Endodermal cell (in vitro differentiated cells): ENCODE measurements at regions not wholly inside any gene's neighbourhood (a gene's known extent, or its start where the extent isn't known, plus 50 kb on each side); places are given as distances from the start of the nearest gene placed in this dataset.

ENCODE experiments used
- DNase-seq: peaks from one replicate; pipeline ENCODE4 v3.0.0-alpha.2; 2017
- H3K27ac ChIP-seq: 2 replicates; pipeline ENCODE4 v1.5.1; 2013; ENCODE audit warnings: mild to moderate bottlenecking, low read depth, low read length, moderate library complexity
- H3K27me3 ChIP-seq: 2 replicates; pipeline ENCODE4 v1.6.1; 2013; ENCODE audit warnings: mild to moderate bottlenecking, low read length, moderate library complexity; ENCODE audit not compliant: insufficient read depth, control insufficient read depth, poor library complexity, severe bottlenecking
- H3K36me3 ChIP-seq: 2 replicates; pipeline ENCODE4 v1.7.0; 2013; ENCODE audit warnings: mild to moderate bottlenecking, low read length, moderate library complexity; ENCODE audit not compliant: control insufficient read depth, insufficient read depth
- H3K4me1 ChIP-seq: one replicate; pipeline ENCODE4 v1.7.0; 2013; ENCODE audit warnings: low read length; ENCODE audit not compliant: control insufficient read depth, insufficient read depth
- H3K4me3 ChIP-seq: 2 replicates; pipeline ENCODE4 v1.5.1; 2013; ENCODE audit warnings: mild to moderate bottlenecking, low read length, moderate library complexity
- H3K9ac ChIP-seq: 2 replicates; pipeline ENCODE4 v1.6.1; 2013; ENCODE audit warnings: mild to moderate bottlenecking, low read length, moderate library complexity; ENCODE audit not compliant: poor library complexity, severe bottlenecking; ENCODE audit errors: extremely low read depth
- H3K9me3 ChIP-seq: 2 replicates; pipeline ENCODE4 v1.6.1; 2013; ENCODE audit warnings: mild to moderate bottlenecking, low read length, moderate library complexity; ENCODE audit not compliant: control insufficient read depth
- H3K27ac Mint-ChIP-seq: 2 replicates; pipeline ENCODE4 v1.8.0; 2020; ENCODE audit warnings: mixed read lengths
- H3K27me3 Mint-ChIP-seq: 2 replicates; pipeline ENCODE4 v1.8.0; 2021; ENCODE audit warnings: mild to moderate bottlenecking, mixed read lengths; ENCODE audit not compliant: insufficient read depth
- H3K36me3 Mint-ChIP-seq: 2 replicates; pipeline ENCODE4 v1.8.0; 2020; ENCODE audit warnings: low read depth, mixed read lengths
- H3K4me1 Mint-ChIP-seq: 2 replicates; pipeline ENCODE4 v1.8.0; 2020; ENCODE audit warnings: mixed read lengths
- H3K4me3 Mint-ChIP-seq: 2 replicates; pipeline ENCODE4 v1.8.0; 2020; ENCODE audit warnings: mild to moderate bottlenecking, moderate library complexity, mixed read lengths
- H3K9me3 Mint-ChIP-seq: 2 replicates; pipeline ENCODE4 v1.8.0; 2020; ENCODE audit warnings: mild to moderate bottlenecking, mixed read lengths
- WGBS, 2 experiments: methylation state at CpG; one replicate each; pipeline versions ENCODE4 v1.1.5 to v1.1.7; 2013; ENCODE audit warnings: missing lambda C conversion rate in 2 of 2, mixed read lengths in 1 of 2; ENCODE audit not compliant: insufficient coverage in 1 of 2, insufficient read length in 1 of 2; 5-methylcytosine and 5-hydroxymethylcytosine counted together
- TF ChIP-seq, protein P1 (sequence below): fragments of 200-600 bp; sonication (generic); conservative IDR thresholded peaks from 2 replicates; pipeline ENCODE4 v1.5.0; 2021; ENCODE audit warnings: antibody characterized with exemption, mild to moderate bottlenecking

DNA sequence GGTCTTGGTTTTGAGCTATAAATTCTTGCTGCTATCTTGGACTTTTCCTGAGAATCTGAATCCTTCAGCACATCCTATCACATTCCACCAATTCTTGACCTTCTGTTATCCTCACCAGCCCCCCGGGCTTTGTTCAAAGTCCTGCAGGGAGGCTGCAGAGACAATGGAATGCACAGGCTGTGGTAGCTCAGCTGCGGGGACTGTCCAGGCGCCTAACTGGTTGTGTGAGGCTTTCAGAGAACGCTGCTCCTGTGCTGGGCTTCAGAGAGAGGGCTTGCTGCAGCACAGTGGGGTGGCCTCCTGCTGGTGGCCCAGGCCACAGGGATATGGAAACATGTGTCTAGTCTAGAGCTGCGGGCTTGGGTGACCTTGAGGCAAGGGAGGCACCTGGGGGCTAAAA is 196.3 kb upstream of the GATB start:
- Mint-ChIP-seq H3K4me1 (peaks cover 19% of the 10 kb centered on the region), H3K4me3 (peak overlapping the region; percentile 1), H3K27ac (peak overlapping the region; percentile 50), H3K9me3 (no peaks in the 10 kb centered on the region), H3K27me3 (peaks cover 28% of the 10 kb centered on the region), H3K36me3 (no peaks in the 10 kb centered on the region)
- 11 to 37% methylated on average over 3 to 5 of the region's 5 CpGs for WGBS, 2 experiments
- no peaks in the 10 kb centered on the region for H3K4me1 ChIP-seq
- no peaks in the 10 kb centered on the region for H3K36me3 ChIP-seq
- DNase-seq: peak; percentile 90
- TF ChIP-seq, protein P1, sequence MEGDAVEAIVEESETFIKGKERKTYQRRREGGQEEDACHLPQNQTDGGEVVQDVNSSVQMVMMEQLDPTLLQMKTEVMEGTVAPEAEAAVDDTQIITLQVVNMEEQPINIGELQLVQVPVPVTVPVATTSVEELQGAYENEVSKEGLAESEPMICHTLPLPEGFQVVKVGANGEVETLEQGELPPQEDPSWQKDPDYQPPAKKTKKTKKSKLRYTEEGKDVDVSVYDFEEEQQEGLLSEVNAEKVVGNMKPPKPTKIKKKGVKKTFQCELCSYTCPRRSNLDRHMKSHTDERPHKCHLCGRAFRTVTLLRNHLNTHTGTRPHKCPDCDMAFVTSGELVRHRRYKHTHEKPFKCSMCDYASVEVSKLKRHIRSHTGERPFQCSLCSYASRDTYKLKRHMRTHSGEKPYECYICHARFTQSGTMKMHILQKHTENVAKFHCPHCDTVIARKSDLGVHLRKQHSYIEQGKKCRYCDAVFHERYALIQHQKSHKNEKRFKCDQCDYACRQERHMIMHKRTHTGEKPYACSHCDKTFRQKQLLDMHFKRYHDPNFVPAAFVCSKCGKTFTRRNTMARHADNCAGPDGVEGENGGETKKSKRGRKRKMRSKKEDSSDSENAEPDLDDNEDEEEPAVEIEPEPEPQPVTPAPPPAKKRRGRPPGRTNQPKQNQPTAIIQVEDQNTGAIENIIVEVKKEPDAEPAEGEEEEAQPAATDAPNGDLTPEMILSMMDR: peak; percentile 60
- H3K27me3 ChIP-seq: peaks cover 15% of the 10 kb centered on the region
- no peak overlapping the region for H3K9ac ChIP-seq
- no peaks in the 10 kb centered on the region for H3K9me3 ChIP-seq
- no peak overlapping the region for H3K27ac ChIP-seq
- peak overlapping the region; percentile 8 for H3K4me3 ChIP-seq

DNA sequence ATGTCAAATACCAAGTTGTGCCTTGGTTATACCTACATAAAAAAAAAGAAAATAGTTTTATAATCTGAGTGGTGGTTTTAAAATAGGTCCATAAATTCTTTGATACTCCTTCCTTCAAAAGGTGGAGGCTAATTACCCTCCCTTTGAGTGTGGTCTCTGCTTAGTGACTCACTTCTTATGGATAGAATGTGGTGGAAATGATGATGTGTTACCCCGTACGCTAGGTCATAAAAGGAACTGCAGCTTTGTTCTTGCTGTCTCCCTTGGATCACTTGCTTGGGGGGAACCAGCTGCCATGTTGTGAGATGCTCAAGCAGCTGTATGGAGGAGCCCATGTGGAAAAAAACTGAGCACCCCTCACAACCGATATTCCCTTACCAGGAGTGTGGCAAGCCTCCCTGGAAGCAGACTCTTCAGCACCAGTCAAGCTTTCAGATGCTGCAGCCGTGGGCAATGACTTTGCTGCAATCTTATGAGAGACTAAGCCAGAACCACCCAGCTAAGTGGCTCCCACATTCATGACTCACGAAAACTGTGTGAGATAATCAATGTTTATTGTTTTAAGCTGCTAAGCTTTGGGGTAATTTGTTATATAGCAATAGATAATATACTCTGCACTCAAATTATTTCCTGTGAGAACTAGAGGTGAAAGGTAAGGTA is 195.0 kb upstream of the GATB start:
- H3K36me3 Mint-ChIP-seq: no peaks in the 10 kb centered on the region
- no peaks in the 10 kb centered on the region for H3K36me3 ChIP-seq
- H3K27me3 ChIP-seq: peaks cover 15% of the 10 kb centered on the region
- no peak overlapping the region for H3K27ac Mint-ChIP-seq
- H3K9me3 ChIP-seq: no peaks in the 10 kb centered on the region
- peaks cover 19% of the 10 kb centered on the region for H3K4me1 Mint-ChIP-seq
- no peak overlapping the region for H3K4me3 ChIP-seq
- no peak overlapping the region for H3K27ac ChIP-seq
- H3K9ac ChIP-seq: no peak overlapping the region
- peaks cover 20% of the 10 kb centered on the region for H3K27me3 Mint-ChIP-seq
- TF ChIP-seq, protein P1: no peak
- H3K9me3 Mint-ChIP-seq: no peaks in the 10 kb centered on the region
- H3K4me3 Mint-ChIP-seq: no peak overlapping the region
- no peaks in the 10 kb centered on the region for H3K4me1 ChIP-seq
- 94% methylated on average over 2 to 5 of the region's 5 CpGs for WGBS, 2 experiments
- DNase-seq: no peak

DNA sequence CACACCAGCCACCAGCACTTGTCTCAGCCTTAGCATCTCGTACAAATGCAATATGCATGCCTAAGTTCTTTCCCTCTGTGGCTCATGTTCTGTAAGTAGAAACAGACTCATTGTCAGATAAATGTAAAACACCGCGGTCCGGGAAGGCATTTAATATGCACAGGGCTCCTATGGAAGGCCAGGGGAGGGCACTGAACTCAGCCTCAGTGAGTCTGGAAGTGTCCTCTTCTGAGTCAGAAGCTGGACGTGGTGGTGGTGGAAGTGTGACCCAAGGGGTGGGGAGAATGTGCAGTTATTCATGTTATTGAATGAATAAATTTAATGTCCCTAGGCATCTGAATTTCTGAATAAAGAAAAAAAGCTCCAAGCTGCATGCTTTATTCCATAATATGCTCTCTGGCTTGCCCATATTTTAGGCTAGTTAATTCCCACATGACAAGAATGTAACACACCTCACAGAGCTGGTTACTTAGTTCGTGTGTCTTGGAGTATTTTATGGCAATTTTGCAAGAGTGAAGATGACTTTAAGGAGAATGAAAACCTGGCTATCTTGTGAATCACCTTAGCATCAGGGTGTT is 193.1 kb upstream of the GATB start:
- H3K4me1 Mint-ChIP-seq: peaks cover 19% of the 10 kb centered on the region
- H3K36me3 ChIP-seq: no peaks in the 10 kb centered on the region
- WGBS, 2 experiments: 92 to 93% methylated on average over 4 to 6 of the region's 6 CpGs
- H3K4me3 ChIP-seq: no peak overlapping the region
- no peaks in the 10 kb centered on the region for H3K9me3 ChIP-seq
- no peak for DNase-seq
- peaks cover 15% of the 10 kb centered on the region for H3K27me3 ChIP-seq
- TF ChIP-seq, protein P1: no peak
- H3K4me3 Mint-ChIP-seq: no peak overlapping the region
- no peaks in the 10 kb centered on the region for H3K4me1 ChIP-seq
- H3K27me3 Mint-ChIP-seq: peaks cover 11% of the 10 kb centered on the region
- no peak overlapping the region for H3K9ac ChIP-seq
- H3K9me3 Mint-ChIP-seq: peaks cover 5% of the 10 kb centered on the region
- H3K27ac ChIP-seq: no peak overlapping the region
- H3K27ac Mint-ChIP-seq: no peak overlapping the region
- H3K36me3 Mint-ChIP-seq: no peaks in the 10 kb centered on the region
